HG03520 (cell line): ENCODE measurements at regions not wholly inside any gene's neighbourhood (a gene's known extent, or its start where the extent isn't known, plus 50 kb on each side); places are given as distances from the start of the nearest gene placed in this dataset.
"Not testable (repeated sequence)": the region's sequence is repeated elsewhere in the genome, so short reads cannot be mapped to it uniquely, and the experiment has no call there.

Experiments used
- ATAC-seq: cut with Tn5 transposase; IDR thresholded peaks from one replicate; pipeline ENCODE4 v1.9.1; 2021; ENCODE audit warnings: mild to moderate bottlenecking, moderate library complexity; ENCODE audit not compliant: unreplicated experiment

GRCh38 chr11:115636753-115637527 is 132.7 kb upstream of the CADM1 start:
- no peak for ATAC-seq

GRCh38 chr11:115633977-115634376 is 129.8 kb upstream of the CADM1 start:
- not testable (repeated sequence) for ATAC-seq

- ATAC-seq: no peak
These were observed 127.8 kb upstream of the CADM1 start for GRCh38 chr11:115632061-115632460.

GRCh38 chr11:115631609-115632008 is 127.4 kb upstream of the CADM1 start:
- ATAC-seq: no peak

- no peak for ATAC-seq
These were observed 126.0 kb upstream of the CADM1 start for GRCh38 chr11:115630214-115630613.

- no peak for ATAC-seq
These were observed 125.3 kb upstream of the CADM1 start for GRCh38 chr11:115629456-115630015.

- ATAC-seq: no peak
These were observed 123.6 kb upstream of the CADM1 start for GRCh38 chr11:115627666-115628460.

- ATAC-seq: no peak
These were observed 122.9 kb upstream of the CADM1 start for GRCh38 chr11:115627071-115627470.

GRCh38 chr11:115626414-115626813 is 122.2 kb upstream of the CADM1 start:
- ATAC-seq: no peak

- no peak for ATAC-seq
These were observed 121.3 kb upstream of the CADM1 start for GRCh38 chr11:115625502-115625901.

GRCh38 chr11:115624065-115624464 is 119.8 kb upstream of the CADM1 start:
- ATAC-seq: no peak

GRCh38 chr11:115623021-115623451 is 118.8 kb upstream of the CADM1 start:
- ATAC-seq: no peak

- ATAC-seq: no peak
These were observed 114.2 kb upstream of the CADM1 start for GRCh38 chr11:115618428-115618827.

GRCh38 chr11:115617767-115618166 is 113.6 kb upstream of the CADM1 start:
- no peak for ATAC-seq

GRCh38 chr11:115616971-115617370 is 112.8 kb upstream of the CADM1 start:
- ATAC-seq: no peak

GRCh38 chr11:115613986-115614632 is 109.9 kb upstream of the CADM1 start:
- no peak for ATAC-seq

- no peak for ATAC-seq
These were observed 108.8 kb upstream of the CADM1 start for GRCh38 chr11:115613004-115613403.

- no peak for ATAC-seq
These were observed 108.0 kb upstream of the CADM1 start for GRCh38 chr11:115612046-115612730.

- ATAC-seq: no peak
These were observed 107.1 kb upstream of the CADM1 start for GRCh38 chr11:115611343-115611742.

- ATAC-seq: no peak
These were observed 106.7 kb upstream of the CADM1 start for GRCh38 chr11:115610908-115611307.

- not testable (repeated sequence) for ATAC-seq
These were observed 106.0 kb upstream of the CADM1 start for GRCh38 chr11:115610234-115610633.
